Parathyroid adenoma (tissue), 2 donors: ENCODE measurements at regions not wholly inside any gene's neighbourhood (a gene's known extent, or its start where the extent isn't known, plus 50 kb on each side); places are given as distances from the start of the nearest gene placed in this dataset.

ENCODE experiments used
- H2AFZ ChIP-seq: fragments of 300-600 bp; sonication (generic); one replicate; pipeline ENCODE4 v1.7.0; 2017; ENCODE audit warnings: antibody characterized with exemption, mild to moderate bottlenecking
- H3K27ac ChIP-seq: fragments of 300-600 bp; sonication (generic); one replicate; pipeline ENCODE4 v1.7.0; 2017
- H3K27me3 ChIP-seq: fragments of 300-600 bp; sonication (generic); one replicate; pipeline ENCODE4 v1.7.0; 2017; ENCODE audit warnings: low read length; ENCODE audit not compliant: control insufficient read depth, insufficient read depth
- H3K36me3 ChIP-seq: fragments of 300-600 bp; sonication (generic); one replicate; pipeline ENCODE4 v1.7.0; 2017; ENCODE audit warnings: low read length; ENCODE audit not compliant: control insufficient read depth, insufficient read depth
- H3K4me1 ChIP-seq: fragments of 300-600 bp; sonication (generic); one replicate; pipeline ENCODE4 v1.7.0; 2017; ENCODE audit warnings: control low read depth
- H3K4me2 ChIP-seq: fragments of 300-600 bp; sonication (generic); one replicate; pipeline ENCODE4 v1.7.0; 2017; ENCODE audit warnings: low read length
- H3K4me3 ChIP-seq: fragments of 300-600 bp; sonication (generic); one replicate; pipeline ENCODE4 v1.7.0; 2017; ENCODE audit warnings: low read depth, low read length
- H3K79me2 ChIP-seq: fragments of 300-600 bp; sonication (generic); one replicate; pipeline ENCODE4 v1.7.0; 2017; ENCODE audit warnings: control low read depth
- H3K9ac ChIP-seq: fragments of 300-600 bp; sonication (generic); one replicate; pipeline ENCODE4 v1.7.0; 2017; ENCODE audit warnings: mild to moderate bottlenecking
- H3K9me3 ChIP-seq: fragments of 300-600 bp; sonication (generic); one replicate; pipeline ENCODE4 v1.7.0; 2017; ENCODE audit warnings: low read length; ENCODE audit not compliant: control insufficient read depth
- CTCF ChIP-seq: fragments of 300-600 bp; sonication (generic); IDR thresholded peaks from one replicate; pipeline ENCODE4 v1.7.0; 2017; ENCODE audit warnings: antibody characterized with exemption, mild to moderate bottlenecking
- donor health status: primary hyperparathyroidism.

GRCh38 chr10:131668903-131669302, 231.9 kb upstream of the PPP2R2D start:
- no peaks in the 10 kb centered on the region for H3K27me3 ChIP-seq
- no peaks in the 10 kb centered on the region for H3K9me3 ChIP-seq
- no peak overlapping the region for H3K27ac ChIP-seq
- H3K4me1 ChIP-seq = no peaks in the 10 kb centered on the region
- H3K4me3 ChIP-seq = no peak overlapping the region
- H3K9ac ChIP-seq = no peak overlapping the region
- TF ChIP-seq CTCF = no peak
- H3K79me2 ChIP-seq = no peaks in the 10 kb centered on the region
- no peak overlapping the region for H3K4me2 ChIP-seq
- no peak overlapping the region for H2AFZ ChIP-seq
- no peaks in the 10 kb centered on the region for H3K36me3 ChIP-seq

GRCh38 chr10:131669838-131670237, 231.0 kb upstream of the PPP2R2D start:
- no peaks in the 10 kb centered on the region for H3K9me3 ChIP-seq
- H3K4me3 ChIP-seq = no peak overlapping the region
- H3K27ac ChIP-seq = no peak overlapping the region
- H3K4me1 ChIP-seq = no peaks in the 10 kb centered on the region
- no peak overlapping the region for H3K9ac ChIP-seq
- TF ChIP-seq CTCF = no peak
- no peaks in the 10 kb centered on the region for H3K79me2 ChIP-seq
- H3K4me2 ChIP-seq = no peak overlapping the region
- no peaks in the 10 kb centered on the region for H3K27me3 ChIP-seq
- no peak overlapping the region for H2AFZ ChIP-seq
- H3K36me3 ChIP-seq = no peaks in the 10 kb centered on the region

- H3K79me2 ChIP-seq = no peaks in the 10 kb centered on the region
- no peaks in the 10 kb centered on the region for H3K4me1 ChIP-seq
- H3K4me2 ChIP-seq = no peak overlapping the region
- no peak for TF ChIP-seq CTCF
- H2AFZ ChIP-seq = no peak overlapping the region
- H3K9ac ChIP-seq = no peak overlapping the region
- no peaks in the 10 kb centered on the region for H3K27me3 ChIP-seq
- no peak overlapping the region for H3K4me3 ChIP-seq
- H3K27ac ChIP-seq = no peak overlapping the region
- no peaks in the 10 kb centered on the region for H3K36me3 ChIP-seq
- H3K9me3 ChIP-seq = no peaks in the 10 kb centered on the region
These were observed 230.5 kb upstream of the PPP2R2D start for GRCh38 chr10:131670341-131670740.

GRCh38 chr10:131673396-131673795, 227.4 kb upstream of the PPP2R2D start:
- no peaks in the 10 kb centered on the region for H3K79me2 ChIP-seq
- no peak overlapping the region for H2AFZ ChIP-seq
- no peaks in the 10 kb centered on the region for H3K36me3 ChIP-seq
- H3K27me3 ChIP-seq = no peaks in the 10 kb centered on the region
- no peaks in the 10 kb centered on the region for H3K4me1 ChIP-seq
- H3K9ac ChIP-seq = no peak overlapping the region
- no peaks in the 10 kb centered on the region for H3K9me3 ChIP-seq
- H3K4me3 ChIP-seq = no peak overlapping the region
- no peak overlapping the region for H3K27ac ChIP-seq
- H3K4me2 ChIP-seq = no peak overlapping the region
- no peak for TF ChIP-seq CTCF

GRCh38 chr10:131674130-131674529, 226.7 kb upstream of the PPP2R2D start:
- Histone ChIP-seq H3K27ac (no peak overlapping the region), H3K27me3 (no peaks in the 10 kb centered on the region), H3K4me3 (no peak overlapping the region), H2AFZ (no peak overlapping the region), H3K36me3 (no peaks in the 10 kb centered on the region), H3K9ac (no peak overlapping the region), H3K4me2 (no peak overlapping the region), H3K9me3 (no peaks in the 10 kb centered on the region), H3K4me1 (no peaks in the 10 kb centered on the region), H3K79me2 (no peaks in the 10 kb centered on the region)
- TF ChIP-seq CTCF = no peak
